ENCODE measurements at regions not wholly inside any gene's neighbourhood (a gene's known extent, or its start where the extent isn't known, plus 50 kb on each side); places are given as distances from the start of the nearest gene placed in this dataset.
"Not testable (repeated sequence)": the region's sequence is repeated elsewhere in the genome, so short reads cannot be mapped to it uniquely, and the experiment has no call there.

DNA sequence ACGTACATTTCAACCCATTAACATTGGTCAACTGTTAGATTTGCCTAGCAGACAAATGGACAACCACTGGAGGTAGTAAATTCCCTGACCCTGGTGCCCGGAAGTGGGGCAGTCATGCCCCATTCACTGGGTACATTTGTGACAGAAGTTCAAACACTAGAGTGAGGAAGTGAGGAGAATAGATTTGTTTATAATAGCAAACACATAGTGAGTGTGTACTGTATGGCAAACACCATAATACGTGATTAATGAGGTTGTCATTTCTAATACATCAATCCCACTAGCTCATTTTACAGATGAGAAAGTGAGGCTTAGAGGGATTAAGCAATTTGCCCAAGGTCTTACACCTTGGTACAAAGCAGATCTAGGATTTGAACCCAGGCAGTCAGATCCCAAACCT, 181.9 kb upstream of the MKLN1 start:
- DNase-seq (ENCODE audit: low spot score) = no peak

DNA sequence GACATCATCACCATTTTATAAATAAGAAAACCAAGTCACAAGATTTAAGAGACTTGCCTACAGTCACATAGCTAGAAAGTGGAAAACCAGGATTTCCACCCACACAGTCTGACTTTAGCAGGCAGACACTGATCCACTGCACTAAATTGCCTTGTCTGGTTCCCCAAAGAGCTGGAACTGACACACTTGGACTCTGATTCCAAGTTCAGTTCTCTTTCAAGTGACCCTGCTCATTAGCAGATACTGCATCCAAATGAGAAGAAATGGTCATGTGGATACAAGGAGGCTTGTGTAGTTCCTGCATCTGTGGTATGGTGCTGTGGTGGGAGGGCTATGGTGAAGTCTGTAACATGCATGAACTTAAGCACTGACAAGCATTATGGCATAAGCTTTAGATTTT, 180.1 kb upstream of the MKLN1 start:
- DNase-seq (ENCODE audit: low spot score) = no peak

DNA sequence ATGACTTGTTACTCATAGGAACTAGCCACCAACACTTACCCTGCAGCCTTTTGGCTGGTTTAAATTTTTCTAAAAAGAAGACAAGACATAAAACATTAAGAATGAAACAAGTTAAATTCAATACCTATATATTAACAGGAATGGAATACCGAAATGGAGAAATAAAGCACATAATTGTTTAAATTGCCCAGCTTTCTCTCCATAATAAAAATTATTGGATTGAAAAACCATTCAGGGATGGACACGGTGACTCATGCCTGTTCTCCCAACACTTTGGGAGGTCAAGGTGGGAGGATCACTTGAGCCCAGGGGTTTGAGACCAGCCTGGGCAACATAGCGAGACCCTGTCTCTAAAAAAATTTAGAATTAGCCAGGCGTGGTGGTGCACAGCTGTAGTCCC, 179.4 kb upstream of the MKLN1 start:
- DNase-seq (ENCODE audit: low spot score) = no peak

DNA sequence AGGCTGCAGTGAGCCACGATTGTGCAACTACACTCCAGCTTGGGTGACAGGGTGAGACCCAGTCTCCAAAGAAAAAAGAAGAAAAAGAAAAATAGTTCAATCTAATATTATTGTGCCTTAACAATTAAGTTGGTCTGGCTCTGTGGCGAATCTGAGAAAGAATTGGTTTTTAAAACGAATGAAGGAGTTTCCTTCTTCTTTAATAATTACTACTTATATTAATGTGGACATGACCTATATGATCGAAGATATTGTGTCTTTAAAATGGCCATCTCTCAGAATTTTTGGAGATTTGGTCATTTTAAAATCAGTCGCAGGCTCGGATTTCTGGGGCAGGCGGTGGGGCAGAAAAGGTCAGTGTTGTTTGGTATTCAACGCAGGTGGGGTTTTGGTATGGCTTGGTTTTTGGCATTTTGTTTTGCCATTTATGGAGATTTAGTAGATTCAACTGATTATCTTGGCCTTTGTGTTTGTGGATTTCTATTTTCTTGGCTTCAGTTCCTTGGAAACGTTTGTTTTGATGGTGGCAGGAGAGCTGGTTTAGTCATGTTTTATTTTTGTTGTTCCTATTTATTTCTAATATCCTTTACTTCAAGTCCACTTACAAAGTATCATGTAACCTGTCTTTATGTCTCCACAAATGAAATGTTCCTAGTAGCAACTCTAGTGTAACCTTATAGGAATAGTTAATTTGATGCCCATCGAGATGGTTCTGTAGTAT, 178.8 kb upstream of the MKLN1 start:
- DNase-seq (ENCODE audit: low spot score) = no peak

DNA sequence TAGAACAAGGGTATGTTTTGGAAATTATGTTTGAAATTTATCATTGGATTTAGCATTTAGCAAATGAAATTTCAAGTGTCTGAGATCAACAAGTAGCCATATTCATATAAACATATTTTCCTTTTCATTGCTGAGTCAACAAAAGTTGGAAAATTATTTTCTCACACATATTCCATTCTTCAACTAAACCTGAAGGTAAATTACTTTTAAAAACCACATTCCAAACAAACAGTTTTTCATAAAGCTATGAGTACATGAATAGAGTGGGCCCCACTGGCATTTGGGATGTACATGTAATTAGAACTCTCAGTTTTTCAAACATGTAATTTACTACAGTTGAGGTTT, 178.3 kb upstream of the MKLN1 start:
- DNase-seq (ENCODE audit: low spot score) = no peak

DNA sequence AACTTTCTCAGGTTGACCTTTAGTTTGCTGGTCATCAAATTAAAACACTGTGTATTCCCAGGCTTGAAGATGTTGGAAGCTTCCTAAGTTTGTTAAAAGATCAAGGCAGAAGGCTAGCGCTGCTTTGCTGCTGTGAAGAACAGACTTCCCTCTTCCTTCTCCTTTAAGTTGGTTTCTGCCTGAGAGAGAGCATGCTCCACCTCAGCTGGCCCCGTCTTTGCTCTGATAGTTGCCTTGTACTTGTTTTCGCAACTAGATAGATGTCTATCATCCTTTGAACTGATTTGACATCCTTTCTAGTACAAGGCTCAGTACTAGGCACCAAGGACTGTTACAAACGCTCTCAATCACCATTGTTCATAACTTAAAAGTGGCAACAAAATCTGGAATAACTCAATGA, 177.8 kb upstream of the MKLN1 start:
- DNase-seq (ENCODE audit: low spot score) = no peak

DNA sequence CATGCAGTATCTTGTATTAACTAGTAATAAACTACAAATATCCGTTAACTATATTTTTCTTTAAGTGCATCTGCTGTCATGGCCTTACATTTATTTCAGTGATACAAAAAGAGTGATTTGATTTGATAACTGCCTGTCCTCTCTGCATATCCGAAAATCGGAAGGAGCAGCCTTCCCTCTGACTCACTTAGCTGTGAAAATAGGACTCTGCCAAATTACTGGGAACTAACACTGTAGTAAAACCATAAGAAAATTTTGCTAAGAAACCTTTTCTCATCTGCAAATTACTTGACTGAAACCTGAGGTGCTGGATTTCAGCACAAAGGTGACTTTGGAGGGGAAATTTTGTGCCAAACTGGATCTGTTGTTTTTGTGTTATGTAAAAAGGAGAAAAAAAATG, 176.6 kb upstream of the MKLN1 start:
- no peak for DNase-seq (ENCODE audit: low spot score)

DNA sequence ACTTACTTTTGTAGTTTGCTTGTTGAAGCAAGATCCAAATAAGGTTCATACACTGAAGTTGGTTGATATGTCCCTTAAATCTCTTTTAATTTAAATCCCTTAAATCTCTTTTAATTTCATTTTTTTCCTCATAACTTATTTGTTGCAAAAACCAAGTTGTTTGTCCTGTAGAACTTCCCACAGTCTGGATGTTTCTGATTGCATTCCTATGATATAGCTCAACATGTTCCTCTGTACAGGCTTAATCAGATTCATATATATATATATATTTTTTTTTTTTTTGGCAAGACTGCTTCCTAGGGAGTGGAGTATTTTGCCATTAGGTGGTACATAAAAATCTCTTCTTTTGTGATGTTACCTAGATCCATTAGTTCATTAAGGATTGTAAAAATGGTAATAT, 174.9 kb upstream of the MKLN1 start:
- DNase-seq (ENCODE audit: low spot score) = no peak

DNA sequence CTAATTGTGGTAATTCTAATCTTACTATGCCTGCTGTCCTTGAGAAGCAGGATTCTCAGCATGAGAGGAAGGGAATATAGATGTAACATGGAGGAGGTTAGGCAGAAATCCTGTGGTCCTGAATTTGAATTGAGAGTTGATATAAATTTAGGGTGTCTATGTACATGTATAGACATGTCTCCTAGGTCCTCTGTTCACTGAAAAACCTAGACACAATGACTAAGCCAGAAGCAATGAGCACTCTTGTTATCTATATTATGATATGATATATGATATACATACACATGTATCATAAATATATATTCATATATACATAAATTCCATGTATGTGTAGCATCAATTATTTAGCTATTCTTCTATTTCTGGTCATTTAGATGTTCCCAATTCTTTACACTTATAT, 173.3 kb upstream of the MKLN1 start:
- DNase-seq (ENCODE audit: low spot score) = no peak

DNA sequence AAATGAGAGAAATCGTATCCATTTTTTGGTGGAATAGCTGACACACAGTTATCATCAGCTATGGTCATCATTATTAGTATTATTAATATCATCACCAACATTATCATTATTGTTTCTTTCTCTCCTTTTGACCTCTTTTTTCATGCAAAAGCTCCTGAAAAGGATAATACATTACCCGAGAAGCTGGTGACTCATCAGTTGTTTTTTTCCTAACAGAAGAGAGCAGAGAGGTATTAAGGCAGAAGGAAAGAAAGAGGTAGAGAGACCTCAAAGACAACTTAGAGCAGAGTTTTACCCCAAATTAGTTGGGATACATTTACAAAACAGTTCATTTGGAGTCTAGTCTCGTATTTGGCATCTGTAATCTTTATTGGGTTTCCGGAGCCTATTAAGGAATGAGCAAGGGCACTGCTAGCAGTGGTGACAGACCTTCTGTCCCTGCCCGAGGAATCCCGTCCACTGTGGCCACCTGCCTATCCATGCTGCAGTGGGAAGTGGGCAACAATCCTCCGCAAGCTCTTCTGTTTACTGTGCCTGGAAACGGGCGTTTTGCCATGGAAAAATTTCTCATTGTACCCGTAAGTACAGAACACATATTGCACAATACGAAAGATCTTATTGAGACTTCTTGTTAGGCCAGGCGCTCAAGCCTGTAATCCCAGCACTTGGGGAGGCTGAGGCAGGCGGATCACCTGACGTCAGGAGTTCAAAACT, 170.0 kb upstream of the MKLN1 start:
- DNase-seq (ENCODE audit: low spot score) = no peak

DNA sequence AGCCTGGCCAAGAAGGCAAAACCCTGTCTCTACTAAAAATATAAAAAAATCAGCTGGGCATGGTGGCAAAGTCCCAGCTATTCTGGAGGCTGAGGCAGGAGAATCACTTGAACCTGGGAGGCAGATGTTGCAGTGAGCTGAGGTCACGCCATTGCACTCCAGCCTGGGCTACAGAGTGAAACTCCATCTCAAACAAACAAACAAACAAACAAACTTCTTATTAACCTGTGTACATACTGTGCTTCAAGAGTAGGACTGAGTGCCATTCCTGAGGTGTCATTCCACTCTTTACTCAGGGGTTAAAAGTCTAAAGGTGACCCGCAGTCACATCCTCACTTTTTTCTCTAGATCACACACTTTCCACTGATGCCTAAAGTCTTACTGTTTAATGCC, 169.4 kb upstream of the MKLN1 start:
- not testable (repeated sequence) for DNase-seq (ENCODE audit: low spot score)

DNA sequence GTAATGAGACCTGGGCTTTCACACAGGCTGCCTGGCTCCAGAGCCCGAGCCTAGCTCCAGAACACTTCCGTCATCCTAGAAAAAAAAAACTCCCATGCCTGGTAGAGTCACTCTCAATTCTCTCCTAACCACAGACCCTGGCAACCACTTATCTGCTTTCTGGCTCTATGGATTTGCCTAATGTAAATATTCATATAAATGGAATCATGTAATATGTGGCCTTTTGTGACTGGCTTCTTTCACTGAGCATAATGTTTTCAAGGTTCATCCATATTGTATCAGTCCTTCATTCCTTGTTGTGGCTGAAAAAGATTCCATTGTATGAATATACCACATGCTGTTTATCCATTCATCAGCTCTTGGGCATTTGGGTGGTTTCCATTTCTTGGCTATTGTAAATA, 167.7 kb upstream of the MKLN1 start:
- no peak for DNase-seq (ENCODE audit: low spot score)

DNA sequence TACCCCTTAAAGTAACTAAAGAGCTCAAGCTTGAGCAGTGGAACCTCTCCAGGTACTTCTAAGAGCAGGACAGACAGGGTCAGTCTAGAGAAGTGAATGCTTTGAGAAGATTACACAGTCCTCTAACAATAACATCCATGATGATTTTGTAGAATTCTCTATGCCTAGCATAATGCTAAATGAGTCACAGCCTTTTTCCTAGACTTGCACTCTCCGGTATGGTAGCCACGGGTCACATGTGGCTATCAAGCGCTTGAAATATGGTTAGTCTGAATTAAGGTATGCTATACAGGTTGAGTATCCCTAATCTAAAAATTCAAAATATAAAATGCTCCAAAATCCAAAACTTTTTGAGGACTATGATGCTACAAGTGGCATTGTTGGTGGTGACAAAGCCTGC, 166.6 kb upstream of the MKLN1 start:
- DNase-seq (ENCODE audit: low spot score) = no peak

DNA sequence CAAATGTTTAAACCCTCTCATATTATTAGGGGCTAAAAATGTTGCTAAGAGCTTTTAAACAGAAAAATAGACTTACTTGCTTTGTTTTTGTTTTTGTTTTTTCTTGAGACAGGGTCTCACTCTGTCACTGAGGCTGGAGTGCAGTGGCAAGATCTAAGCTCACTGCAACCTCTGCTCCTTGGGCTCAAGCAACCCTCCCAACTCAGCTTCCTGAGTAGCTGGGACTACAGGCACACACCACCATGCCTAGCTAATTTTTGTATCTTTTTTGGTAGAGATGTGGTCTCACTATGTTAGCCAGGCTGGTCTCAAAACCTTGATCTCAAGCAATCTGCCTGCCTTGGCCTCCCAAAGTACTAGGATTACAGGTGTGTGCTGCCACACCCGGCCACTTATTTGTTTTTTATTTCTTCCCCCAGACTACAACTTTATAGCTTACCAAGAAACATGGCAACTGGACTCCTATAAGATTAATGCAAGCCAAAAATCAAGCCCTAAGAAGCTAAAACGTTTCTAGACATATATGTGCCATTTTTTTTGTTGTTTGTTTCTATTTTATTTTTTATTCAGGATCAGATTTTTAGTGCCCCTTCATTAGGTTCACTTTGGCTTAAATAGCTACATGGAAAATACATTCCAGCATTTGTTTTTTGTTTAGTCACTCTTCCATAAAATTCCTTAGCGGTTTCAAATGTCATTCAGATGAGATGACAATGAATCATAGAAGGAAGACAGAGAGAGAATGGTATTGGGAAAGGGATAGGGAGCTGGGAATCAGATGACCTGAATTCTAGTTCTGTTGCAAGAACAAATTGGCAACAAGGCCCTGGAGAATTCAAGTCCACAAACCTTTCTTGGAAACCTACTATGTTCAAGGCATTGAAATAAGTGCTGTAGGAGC, 163.4 kb upstream of the MKLN1 start:
- no peak for DNase-seq (ENCODE audit: low spot score)

DNA sequence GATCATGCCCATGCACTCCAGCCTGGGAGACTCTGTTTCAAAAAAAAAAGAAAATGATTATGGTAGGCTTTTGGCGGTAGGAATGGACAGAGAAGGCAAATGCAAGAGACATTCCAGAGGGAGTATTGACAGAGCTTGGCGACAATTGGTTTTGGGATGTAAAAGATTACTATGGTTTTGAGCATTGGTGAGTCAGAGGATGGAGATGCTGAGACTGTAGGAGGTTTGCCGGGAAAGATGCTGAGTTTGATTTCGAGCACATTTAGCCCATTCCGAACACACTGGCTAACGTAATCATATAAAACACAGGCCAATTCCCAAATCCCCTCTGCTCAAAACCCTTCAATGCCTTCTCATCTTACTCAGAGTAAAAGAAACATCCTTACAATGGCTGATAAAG, 161.6 kb upstream of the MKLN1 start:
- DNase-seq (ENCODE audit: low spot score) = no peak

DNA sequence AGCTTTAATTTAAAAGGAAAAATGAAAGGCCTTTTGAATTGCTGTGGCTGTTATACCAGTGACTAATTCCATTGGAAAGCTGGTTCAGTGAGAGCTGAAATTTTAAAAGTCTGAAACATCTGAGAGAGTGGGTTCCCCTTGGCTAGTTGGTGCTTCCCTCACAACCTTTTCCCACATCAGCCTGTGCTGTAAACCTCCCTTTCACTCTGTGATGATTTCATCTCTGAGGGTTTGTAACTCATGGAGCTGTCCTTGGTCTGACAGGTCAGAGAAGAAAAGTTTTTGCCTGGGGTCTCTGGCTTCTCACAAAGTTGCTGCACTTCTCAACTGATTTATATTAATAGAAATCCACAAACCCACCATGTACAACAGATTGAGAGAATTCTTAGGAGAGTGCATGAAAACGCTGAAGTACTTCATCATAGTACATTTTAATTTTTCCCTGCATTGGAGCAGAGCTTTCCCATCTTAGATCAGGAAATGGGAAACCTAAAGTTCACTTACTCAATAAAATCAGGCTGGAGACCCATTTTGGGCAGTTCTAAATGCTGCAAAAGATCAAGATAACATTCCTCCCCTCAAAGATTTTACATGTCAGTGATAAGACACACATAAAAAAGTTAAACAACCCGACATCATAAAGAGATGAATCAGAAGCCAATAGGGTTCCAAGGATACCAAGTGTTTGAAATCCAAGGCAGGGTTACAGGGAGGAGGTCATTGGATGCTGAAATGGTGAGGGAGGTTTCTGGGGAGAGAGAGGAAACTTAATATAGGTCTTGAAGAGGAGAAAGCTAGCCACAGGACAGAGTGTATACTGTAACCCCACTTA, 157.0 kb upstream of the MKLN1 start:
- no peak for DNase-seq (ENCODE audit: low spot score)

DNA sequence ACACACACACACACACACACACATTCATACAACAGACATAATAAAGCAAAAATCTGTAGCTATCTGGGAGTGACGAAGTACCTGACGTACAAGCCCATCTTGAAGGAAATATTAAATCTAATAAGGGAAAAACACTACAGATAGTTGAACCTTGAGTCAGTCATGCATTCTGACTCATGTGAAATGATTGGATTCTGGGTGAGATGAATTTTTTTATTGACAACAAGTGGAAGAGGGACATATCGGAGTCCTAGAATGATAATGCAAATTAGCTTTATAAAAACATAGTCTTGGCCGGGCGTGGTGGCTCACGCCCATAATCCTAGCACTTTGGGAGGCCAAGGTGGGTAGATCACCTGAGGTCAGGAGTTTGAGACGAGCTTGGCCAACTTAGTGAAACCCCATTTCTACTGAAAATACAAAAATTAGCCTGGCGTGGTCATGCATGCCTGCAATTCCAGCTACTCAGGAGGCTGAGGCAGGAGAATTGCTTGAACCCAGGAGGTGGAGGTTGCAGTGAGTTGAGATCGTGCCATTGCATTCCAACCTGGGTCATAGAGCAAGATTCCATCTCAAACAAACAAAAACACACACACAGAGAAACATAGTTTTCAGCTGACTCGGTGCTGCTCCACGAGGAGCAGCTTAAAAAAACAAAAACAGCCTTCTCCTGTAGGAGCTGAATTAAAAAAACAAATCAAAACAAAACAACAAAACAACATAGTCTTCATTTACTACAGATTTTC, 154.4 kb upstream of the MKLN1 start:
- no peak for DNase-seq (ENCODE audit: low spot score)

DNA sequence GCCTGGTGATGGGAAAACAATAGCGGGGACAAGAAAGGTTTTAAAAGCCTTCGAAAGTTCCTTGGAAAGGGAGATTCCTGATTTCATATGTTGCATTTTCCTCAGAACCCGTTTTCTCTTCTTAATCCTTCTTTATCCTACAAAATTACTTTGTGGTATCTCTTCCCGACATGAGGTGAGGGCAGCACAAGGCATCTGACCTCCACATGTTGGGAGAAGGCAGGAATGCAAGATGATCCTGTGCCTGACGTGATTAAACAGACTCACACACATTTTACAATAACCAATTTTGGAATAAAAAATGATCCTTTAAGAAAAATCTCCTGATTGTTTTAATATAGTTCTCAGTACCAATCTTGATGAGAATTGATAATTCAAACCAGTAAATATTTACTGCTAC, 153.3 kb upstream of the MKLN1 start:
- DNase-seq (ENCODE audit: low spot score) = no peak

DNA sequence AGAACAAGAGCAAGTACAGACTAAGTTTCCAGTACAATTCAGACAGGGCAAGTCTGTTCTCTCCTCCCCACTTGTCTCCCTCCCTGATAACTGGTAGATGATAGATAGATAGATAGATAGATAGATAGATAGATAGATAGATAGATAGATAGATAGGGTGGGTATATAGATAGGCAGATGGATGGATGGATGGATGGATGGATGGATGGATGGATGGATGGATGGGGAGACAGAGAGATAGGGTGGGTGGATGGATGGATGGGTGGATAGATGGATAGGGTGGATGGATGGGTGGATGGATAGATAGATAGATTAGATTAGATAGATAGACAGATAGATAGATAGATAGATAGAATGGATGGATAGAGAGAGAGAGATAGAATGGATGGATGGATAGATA, 152.8 kb upstream of the MKLN1 start:
- no peak for DNase-seq (ENCODE audit: low spot score)

DNA sequence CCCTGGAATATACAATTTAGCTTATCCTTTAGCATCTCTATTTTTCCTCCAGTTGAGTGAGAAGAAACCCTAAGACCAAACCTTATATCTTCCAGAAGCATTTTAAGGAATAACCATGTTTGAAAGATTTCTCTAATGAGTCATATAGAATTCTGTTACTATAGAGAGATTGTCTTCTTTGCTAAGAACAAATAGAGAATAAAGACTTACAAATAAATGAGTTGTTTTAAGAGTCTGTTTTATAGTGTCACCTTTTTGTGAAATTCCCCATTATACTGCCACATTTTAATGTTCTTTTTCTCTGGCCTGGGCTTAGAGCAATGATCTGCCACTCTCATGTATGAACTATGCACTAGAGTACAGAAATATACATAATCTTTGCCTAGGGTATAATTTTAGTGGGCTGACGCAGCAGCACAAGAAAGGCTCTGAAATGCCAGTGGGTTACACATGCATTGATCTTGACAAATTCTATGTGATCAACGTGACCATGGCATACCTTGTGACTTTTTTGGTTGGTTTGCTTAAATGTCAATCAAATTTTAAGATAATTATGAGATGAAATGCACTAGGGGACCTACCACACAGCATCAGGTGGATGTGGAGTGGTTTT, 145.1 kb upstream of the MKLN1 start:
- DNase-seq (ENCODE audit: low spot score) = no peak

DNA sequence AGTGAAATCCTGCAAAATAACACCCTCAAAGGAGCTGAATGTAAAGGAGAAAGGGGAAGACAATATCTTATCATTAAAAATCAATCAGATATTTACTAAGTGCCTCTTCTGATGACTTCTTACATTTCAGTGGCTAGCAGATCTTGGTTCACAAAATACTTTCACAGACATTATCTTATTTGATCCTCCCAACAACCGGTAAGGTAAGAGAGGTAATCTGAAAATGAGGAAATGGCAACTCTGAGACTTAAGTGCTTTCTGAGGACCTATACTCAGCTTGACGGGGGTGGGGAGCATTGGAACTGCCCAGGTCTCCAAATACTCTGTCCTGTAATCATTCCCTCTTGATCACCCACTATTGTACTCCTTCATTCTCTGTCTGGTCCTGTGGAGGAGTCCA, 144.6 kb upstream of the MKLN1 start:
- no peak for DNase-seq (ENCODE audit: low spot score)

All from mucosa of gallbladder (tissue), 1 donor.